DND-41 (cell line): ENCODE measurements at regions not wholly inside any gene's neighbourhood (a gene's known extent, or its start where the extent isn't known, plus 50 kb on each side); places are given as distances from the start of the nearest gene placed in this dataset.

Experiments
- ATAC-seq: fragments of 200-7000 bp; cut with Tn5 transposase; 3 replicates; pipeline ENCODE4 v1.9.1; 2021; ENCODE audit warnings: low read depth; ENCODE audit not compliant: insufficient read depth
- DNase-seq: peaks from one replicate; pipeline ENCODE4 v3.0.0-alpha.2; 2020
- H2AFZ ChIP-seq: 2 replicates; pipeline ENCODE4 v1.6.0; 2012; ENCODE audit warnings: low read depth, low read length
- H3K27ac ChIP-seq: 2 replicates; pipeline ENCODE4 v1.5.1; 2012; ENCODE audit warnings: low read length, inconsistent platforms
- H3K27me3 ChIP-seq: fragments of 200-600 bp; sonication (generic); 2 replicates; pipeline ENCODE4 v1.6.0; 2012; ENCODE audit warnings: low read length, mild to moderate bottlenecking, inconsistent platforms; ENCODE audit not compliant: insufficient read depth, poor library complexity
- H3K36me3 ChIP-seq: 2 replicates; pipeline ENCODE4 v1.5.1; 2012; ENCODE audit warnings: low read length, inconsistent platforms; ENCODE audit not compliant: insufficient read depth
- H3K4me1 ChIP-seq: 2 replicates; pipeline ENCODE4 v1.5.1; 2012; ENCODE audit warnings: mild to moderate bottlenecking, low read length; ENCODE audit not compliant: insufficient read depth
- H3K4me2 ChIP-seq: 2 replicates; pipeline ENCODE4 v1.6.0; 2012; ENCODE audit warnings: mild to moderate bottlenecking, moderate library complexity, low read length, inconsistent platforms; ENCODE audit not compliant: insufficient read depth
- H3K4me3 ChIP-seq, 2 experiments: fragments of 200-600 bp in 1 of 2; shearing (Covaris generic) in 1 of 2; 2 replicates each; pipeline ENCODE4 v1.5.1; 2012 to 2016; ENCODE audit warnings: inconsistent platforms in 2 of 2, low read length in 2 of 2, mild to moderate bottlenecking in 2 of 2, low read depth in 1 of 2, moderate library complexity in 1 of 2
- H3K79me2 ChIP-seq: 2 replicates; pipeline ENCODE4 v1.6.0; 2012; ENCODE audit warnings: low read length, inconsistent platforms; ENCODE audit not compliant: insufficient read depth
- H3K9ac ChIP-seq: 2 replicates; pipeline ENCODE4 v1.6.0; 2012; ENCODE audit warnings: low read depth, mild to moderate bottlenecking, inconsistent platforms, low read length, moderate library complexity
- H3K9me3 ChIP-seq: 2 replicates; pipeline ENCODE4 v1.5.1; 2012; ENCODE audit warnings: low read length, moderate library complexity, mild to moderate bottlenecking, inconsistent platforms; ENCODE audit not compliant: insufficient read depth, severe bottlenecking
- H4K20me1 ChIP-seq: 2 replicates; pipeline ENCODE4 v1.6.0; 2012; ENCODE audit warnings: low read length; ENCODE audit not compliant: insufficient read depth
- EZH2 ChIP-seq: IDR thresholded peaks from 3 replicates; pipeline ENCODE4 v1.6.1; 2012; ENCODE audit warnings: borderline replicate concordance, low read depth, mild to moderate bottlenecking, moderate library complexity, low read length, inconsistent platforms; ENCODE audit not compliant: severe bottlenecking
- TF ChIP-seq, protein P1 (sequence below): IDR thresholded peaks from 2 replicates; pipeline ENCODE4 v1.5.1; 2012; ENCODE audit warnings: borderline replicate concordance, low read length, moderate library complexity, mild to moderate bottlenecking; ENCODE audit not compliant: poor library complexity, severe bottlenecking; ENCODE audit errors: extremely low read depth

DNA sequence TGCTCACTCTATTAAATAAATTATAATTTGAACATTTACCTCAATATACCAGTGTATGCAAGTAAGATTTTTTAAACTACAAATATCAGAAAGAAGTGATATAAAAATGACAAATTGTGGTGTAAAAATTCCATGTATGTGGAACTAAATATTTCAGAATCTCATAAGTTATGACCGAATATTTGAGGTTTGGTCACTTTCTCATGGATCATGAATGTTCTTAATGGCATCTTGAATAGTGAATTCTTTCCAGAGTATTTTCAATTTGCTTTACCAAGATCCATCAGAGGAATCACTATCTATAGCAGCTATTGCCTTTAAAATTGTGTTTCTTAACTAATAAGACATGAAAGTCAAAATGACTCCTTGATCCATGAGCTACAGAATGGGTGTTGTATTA lies 950.6 kb downstream of the TBC1D32 start:
- Histone ChIP-seq H3K4me2 (no peak overlapping the region), H3K4me1 (no peaks in the 10 kb centered on the region), H3K79me2 (no peaks in the 10 kb centered on the region), H3K4me3 (no peak overlapping the region), H3K9me3 (no peaks in the 10 kb centered on the region), H3K9ac (no peak overlapping the region), H3K36me3 (no peaks in the 10 kb centered on the region), H4K20me1 (no peaks in the 10 kb centered on the region), H2AFZ (no peak overlapping the region), H3K27ac (no peak overlapping the region), H3K27me3 (no peaks in the 10 kb centered on the region)
- TF ChIP-seq, protein P1, sequence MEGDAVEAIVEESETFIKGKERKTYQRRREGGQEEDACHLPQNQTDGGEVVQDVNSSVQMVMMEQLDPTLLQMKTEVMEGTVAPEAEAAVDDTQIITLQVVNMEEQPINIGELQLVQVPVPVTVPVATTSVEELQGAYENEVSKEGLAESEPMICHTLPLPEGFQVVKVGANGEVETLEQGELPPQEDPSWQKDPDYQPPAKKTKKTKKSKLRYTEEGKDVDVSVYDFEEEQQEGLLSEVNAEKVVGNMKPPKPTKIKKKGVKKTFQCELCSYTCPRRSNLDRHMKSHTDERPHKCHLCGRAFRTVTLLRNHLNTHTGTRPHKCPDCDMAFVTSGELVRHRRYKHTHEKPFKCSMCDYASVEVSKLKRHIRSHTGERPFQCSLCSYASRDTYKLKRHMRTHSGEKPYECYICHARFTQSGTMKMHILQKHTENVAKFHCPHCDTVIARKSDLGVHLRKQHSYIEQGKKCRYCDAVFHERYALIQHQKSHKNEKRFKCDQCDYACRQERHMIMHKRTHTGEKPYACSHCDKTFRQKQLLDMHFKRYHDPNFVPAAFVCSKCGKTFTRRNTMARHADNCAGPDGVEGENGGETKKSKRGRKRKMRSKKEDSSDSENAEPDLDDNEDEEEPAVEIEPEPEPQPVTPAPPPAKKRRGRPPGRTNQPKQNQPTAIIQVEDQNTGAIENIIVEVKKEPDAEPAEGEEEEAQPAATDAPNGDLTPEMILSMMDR, result no peak
- TF ChIP-seq EZH2, result no peak
- ATAC-seq (no peak), DNase-seq (no peak)

DNA sequence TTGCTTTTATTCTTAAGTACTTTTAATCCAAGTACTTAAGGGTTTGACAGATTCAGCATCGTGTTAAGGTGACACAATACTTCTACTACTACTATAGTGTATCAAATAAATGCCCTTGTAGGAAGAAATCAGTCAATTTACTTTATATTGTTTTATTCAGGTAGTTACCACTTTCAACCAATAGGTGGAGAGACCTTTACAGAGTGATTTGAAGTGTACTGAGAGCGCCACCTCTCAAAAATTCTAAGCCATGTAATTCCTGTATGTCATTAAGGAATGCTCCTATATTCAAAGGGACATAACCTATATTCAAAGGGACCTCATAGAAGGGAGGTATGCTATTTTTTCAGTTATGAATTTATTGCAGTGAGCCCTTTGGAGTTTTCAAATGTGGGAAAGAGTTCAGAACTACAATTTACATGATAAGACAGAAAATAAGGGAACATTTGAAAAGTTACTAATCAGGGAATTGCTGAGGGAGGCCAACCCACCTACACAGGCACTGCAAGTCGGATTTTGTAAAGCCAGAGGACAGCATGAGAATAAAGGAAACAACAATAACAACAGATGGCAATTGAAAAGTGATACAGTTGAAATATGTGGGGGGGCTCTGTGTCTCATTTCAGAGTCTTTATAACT lies 955.6 kb downstream of the TBC1D32 start:
- no peak overlapping the region for H3K27ac ChIP-seq
- H4K20me1 ChIP-seq, result no peaks in the 10 kb centered on the region
- no peaks in the 10 kb centered on the region for H3K4me1 ChIP-seq
- H3K36me3 ChIP-seq, result no peaks in the 10 kb centered on the region
- DNase-seq, result no peak
- no peak overlapping the region for H2AFZ ChIP-seq
- 0 out of 3 replicates have a peak, but pooled peaks have one; percentile 50 for ATAC-seq
- H3K27me3 ChIP-seq, result no peaks in the 10 kb centered on the region
- no peak overlapping the region for H3K9ac ChIP-seq
- no peaks in the 10 kb centered on the region for H3K9me3 ChIP-seq
- H3K79me2 ChIP-seq, result no peaks in the 10 kb centered on the region
- no peak overlapping the region for H3K4me3 ChIP-seq
- TF ChIP-seq EZH2, result no peak
- TF ChIP-seq, protein P1, result peak; percentile 54
- no peak overlapping the region for H3K4me2 ChIP-seq

DNA sequence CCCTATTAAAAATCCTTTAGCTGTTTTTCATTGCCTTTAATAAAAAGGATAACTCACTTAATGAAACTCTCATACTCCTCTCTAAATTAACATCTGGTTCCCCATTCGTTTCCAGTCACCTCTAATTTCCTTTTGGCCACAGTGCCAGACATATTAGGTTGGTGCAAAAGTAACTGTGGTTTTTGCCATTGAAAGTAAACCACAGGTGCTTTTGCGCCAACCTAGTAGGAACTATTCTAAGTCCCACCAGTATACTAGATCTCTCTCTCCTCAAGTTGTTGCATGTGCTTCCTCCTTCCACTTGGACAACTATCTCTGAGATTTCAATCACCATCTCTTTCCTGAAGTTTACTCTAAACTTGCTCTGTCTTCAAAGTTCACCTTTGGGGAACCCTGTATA lies 961.1 kb downstream of the TBC1D32 start:
- H4K20me1 ChIP-seq, result no peaks in the 10 kb centered on the region
- H3K4me3 ChIP-seq, result no peak overlapping the region
- no peaks in the 10 kb centered on the region for H3K9me3 ChIP-seq
- TF ChIP-seq, protein P1, result no peak
- TF ChIP-seq EZH2, result no peak
- H3K4me1 ChIP-seq, result no peaks in the 10 kb centered on the region
- H3K4me2 ChIP-seq, result no peak overlapping the region
- no peaks in the 10 kb centered on the region for H3K79me2 ChIP-seq
- no peaks in the 10 kb centered on the region for H3K27me3 ChIP-seq
- H3K9ac ChIP-seq, result no peak overlapping the region
- ATAC-seq, result no peak
- DNase-seq, result no peak
- no peaks in the 10 kb centered on the region for H3K36me3 ChIP-seq
- no peak overlapping the region for H2AFZ ChIP-seq
- no peak overlapping the region for H3K27ac ChIP-seq
